GM23338 (cell line): ENCODE measurements at regions not wholly inside any gene's neighbourhood (a gene's known extent, or its start where the extent isn't known, plus 50 kb on each side); places are given as distances from the start of the nearest gene placed in this dataset.

ENCODE experiments used
- CTCF ChIP-seq, 2 experiments: fragments of 200-600 bp in 1 of 2; sonication (generic) in 1 of 2; conservative IDR thresholded peaks; 2 replicates each; pipeline versions ENCODE4 v1.5.1 to v1.6.1; 2016 to 2017; ENCODE audit warnings: antibody characterized with exemption in 2 of 2, low read depth in 2 of 2, mild to moderate bottlenecking in 2 of 2, moderate library complexity in 1 of 2
- EZH2 ChIP-seq: fragments of 200-600 bp; sonication (generic); IDR thresholded peaks from one replicate; pipeline ENCODE4 v1.8.0; 2017; ENCODE audit warnings: antibody characterized with exemption, mild to moderate bottlenecking, low read depth; ENCODE audit not compliant: unreplicated experiment
- EZH2phosphoT487 ChIP-seq: fragments of 200-600 bp; sonication (generic); IDR thresholded peaks from one replicate; pipeline ENCODE4 v1.8.1; 2018; ENCODE audit warnings: antibody characterized with exemption; ENCODE audit not compliant: unreplicated experiment
- JUNB ChIP-seq: IDR thresholded peaks from one replicate; pipeline ENCODE4 v1.6.1; 2016; ENCODE audit warnings: antibody characterized with exemption; ENCODE audit not compliant: unreplicated experiment
- POLR2AphosphoS5 ChIP-seq: IDR thresholded peaks from 2 replicates; pipeline ENCODE4 v1.6.1; 2016; ENCODE audit warnings: antibody characterized with exemption, low read depth
- REST ChIP-seq: IDR thresholded peaks from one replicate; pipeline ENCODE4 v1.6.1; 2018; ENCODE audit warnings: antibody characterized with exemption; ENCODE audit not compliant: unreplicated experiment
- STAT1 ChIP-seq: IDR thresholded peaks from one replicate; pipeline ENCODE4 v1.6.1; 2016; ENCODE audit warnings: antibody characterized with exemption; ENCODE audit not compliant: unreplicated experiment
- ZNF331 ChIP-seq: fragments of 250-450 bp; sonication (Bioruptor Pico); IDR thresholded peaks from 2 replicates; pipeline ENCODE4 v1.5.0; 2020; ENCODE audit warnings: low read depth, mild to moderate bottlenecking, moderate library complexity

- TF ChIP-seq ZNF331 (CRISPR knock-in tag) (no peak), CTCF (conservative IDR thresholded peaks at IDR 0.05; ENCODE audit: low read depth in 2 of 2) (no peak), REST (no peak), EZH2phosphoT487 (no peak), EZH2 (no peak), POLR2AphosphoS5 (no peak), STAT1 (no peak), JUNB (no peak)
Observed at GRCh38 chr2:199195927-199196502, 261.7 kb downstream of the SATB2 start.
